HG02840 (cell line): ENCODE measurements at regions not wholly inside any gene's neighbourhood (a gene's known extent, or its start where the extent isn't known, plus 50 kb on each side); places are given as distances from the start of the nearest gene placed in this dataset.
"Not testable (repeated sequence)": the region's sequence is repeated elsewhere in the genome, so short reads cannot be mapped to it uniquely, and the experiment has no call there.

Experiments
- ATAC-seq: cut with Tn5 transposase; IDR thresholded peaks from one replicate; pipeline ENCODE4 v1.9.1; 2021; ENCODE audit warnings: mild to moderate bottlenecking, moderate library complexity, moderate number of reproducible peaks; ENCODE audit not compliant: unreplicated experiment, low FRiP score

DNA sequence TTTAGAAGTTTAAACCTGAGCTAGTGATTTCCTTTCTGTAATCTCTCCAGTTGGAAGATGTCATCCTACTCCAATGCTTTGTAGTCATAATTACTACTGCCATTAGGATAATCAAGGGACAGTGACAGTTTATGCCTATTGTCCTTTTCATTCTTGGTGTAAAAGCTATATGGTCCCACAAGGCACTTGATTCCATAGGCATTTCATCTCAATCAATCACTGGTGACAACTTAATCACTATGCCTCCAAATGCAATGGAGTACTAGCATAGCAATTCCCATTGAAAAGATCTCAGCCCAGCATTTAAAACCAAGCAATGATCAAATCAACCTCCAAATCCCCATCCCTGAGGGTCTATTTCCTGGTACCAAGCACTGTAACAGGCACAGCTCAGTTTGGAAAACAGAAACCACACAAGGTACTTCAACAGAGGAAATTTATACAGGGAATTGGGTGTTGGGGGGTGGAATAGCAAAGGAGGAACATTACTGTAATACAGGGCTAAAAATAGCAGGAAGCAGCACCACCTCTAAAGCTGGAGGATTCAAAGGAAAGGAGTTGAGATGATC lies 51.0 kb downstream of the FHIP2A start:
- ATAC-seq: no peak

GRCh38 chr10:114874827-114875411 lies 53.3 kb downstream of the FHIP2A start:
- no peak for ATAC-seq

GRCh38 chr10:114875590-114876081 lies 54.1 kb downstream of the FHIP2A start:
- ATAC-seq: not testable (repeated sequence)

DNA sequence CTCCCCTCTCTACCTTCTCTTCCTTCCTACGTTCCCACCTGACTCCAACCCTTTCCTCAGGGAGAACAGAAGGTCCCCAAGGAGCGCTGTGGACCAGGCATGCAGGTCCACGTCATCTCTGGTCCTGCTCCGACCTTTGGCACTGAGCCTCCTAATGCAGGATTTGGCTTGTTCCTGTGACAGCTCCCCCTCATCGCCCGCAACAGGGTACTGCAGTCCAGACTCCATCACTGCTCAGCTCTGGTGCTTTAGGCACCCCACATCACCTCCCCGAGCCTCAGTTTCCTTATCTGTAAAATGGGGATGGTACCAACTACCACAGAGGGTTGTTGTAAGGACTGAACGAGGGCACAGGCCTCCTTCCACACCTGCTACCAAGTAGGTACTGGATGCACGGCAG lies 54.6 kb downstream of the FHIP2A start:
- no peak for ATAC-seq

DNA sequence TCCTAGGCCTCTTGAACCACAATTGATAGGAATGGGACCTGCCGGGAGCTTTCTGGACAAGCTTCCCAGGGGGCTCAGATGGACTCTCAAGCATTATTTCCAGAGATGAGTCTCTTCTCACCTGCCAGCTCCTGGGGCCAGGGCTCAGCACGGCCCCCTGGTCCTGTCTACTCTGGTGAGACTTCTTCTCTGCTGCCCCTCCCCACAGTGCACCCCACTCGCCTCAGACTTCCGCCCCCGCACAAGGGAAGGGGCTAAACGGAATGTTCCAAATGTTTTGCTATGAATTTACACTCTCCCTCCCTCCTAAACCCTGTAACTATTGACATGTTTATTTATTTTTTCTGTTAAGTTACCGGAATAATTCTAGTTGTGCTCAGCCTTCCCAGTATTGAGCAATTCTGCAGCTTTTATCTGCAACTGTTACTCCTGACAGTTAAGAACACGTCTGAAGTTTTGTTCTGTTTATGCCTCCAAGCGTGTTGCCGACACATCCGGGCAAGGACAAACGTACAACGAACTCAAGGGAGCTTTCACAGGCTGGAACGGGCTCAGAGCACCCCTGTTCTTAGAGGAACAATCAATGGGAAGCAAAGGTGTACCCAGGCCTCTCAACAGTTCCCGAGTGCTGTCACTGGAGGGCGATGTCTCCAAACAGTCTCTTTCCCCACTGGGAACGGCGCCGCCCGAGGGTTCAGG lies 55.2 kb downstream of the FHIP2A start:
- ATAC-seq: peak; percentile 54

GRCh38 chr10:114877301-114877644 lies 55.7 kb downstream of the FHIP2A start:
- no peak for ATAC-seq

GRCh38 chr10:114879093-114879492 lies 57.5 kb downstream of the FHIP2A start:
- no peak for ATAC-seq

- ATAC-seq: no peak
Observed at GRCh38 chr10:114879541-114880158, 58.1 kb downstream of the FHIP2A start.

GRCh38 chr10:114881417-114881816 lies 56.6 kb upstream of the TRUB1 start:
- ATAC-seq: no peak

DNA sequence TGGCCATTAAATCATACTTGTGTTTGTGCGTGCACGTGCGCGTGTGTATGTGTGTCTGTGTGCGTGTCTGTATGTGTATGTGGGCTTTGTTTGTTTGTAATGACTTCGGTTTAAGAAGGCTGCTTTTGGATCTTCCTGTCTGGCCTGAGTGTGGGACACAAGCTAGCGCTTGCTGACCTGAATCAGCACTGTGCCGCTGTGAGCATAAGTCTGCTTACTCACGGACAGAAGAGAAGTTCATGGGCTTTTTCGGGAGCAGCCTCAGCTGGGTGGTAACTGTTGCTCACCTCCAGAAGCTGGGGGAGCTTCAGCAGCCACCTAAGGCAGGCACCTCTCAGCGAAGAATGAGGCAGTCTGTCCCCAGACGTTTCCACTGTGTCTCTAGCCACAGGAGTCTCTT lies 56.1 kb upstream of the TRUB1 start:
- ATAC-seq: no peak

- ATAC-seq: no peak
Observed at GRCh38 chr10:114885443-114885842, 52.6 kb upstream of the TRUB1 start.
